Right lobe of liver (tissue), 4 donors: ENCODE measurements at regions not wholly inside any gene's neighbourhood (a gene's known extent, or its start where the extent isn't known, plus 50 kb on each side); places are given as distances from the start of the nearest gene placed in this dataset.

Source experiments
- CTCF ChIP-seq, 4 donors: fragments of 200-600 bp in 3 of 4; fragments of 450-650 bp in 1 of 4; IDR thresholded peaks; one replicate each; pipeline versions ENCODE4 v1.5.1 to v1.8.0; 2016 to 2022; ENCODE audit warnings: antibody characterized with exemption in 4 of 4, mild to moderate bottlenecking in 2 of 4
- POLR2A ChIP-seq: fragments of 450-650 bp; IDR thresholded peaks from one replicate; pipeline ENCODE4 v1.6.1; 2017; ENCODE audit warnings: antibody characterized with exemption, mild to moderate bottlenecking
- donor health status: DM: no; HTN: no; CAD: no.
- donor health status: DM: no; HTN: no; CAD: no.
- donor health status: DM: no; HTN: yes; CAD: no.

- TF ChIP-seq CTCF (IDR thresholded peaks at IDR 0.05) (no peak), POLR2A (no peak)
Measured at GRCh38 chr5:129398026-129398678, 61.9 kb upstream of the ADAMTS19 start.
